GM23338 (cell line): ENCODE measurements at regions not wholly inside any gene's neighbourhood (a gene's known extent, or its start where the extent isn't known, plus 50 kb on each side); places are given as distances from the start of the nearest gene placed in this dataset.

Experiments
- ATAC-seq: fragments of 200-7000 bp; cut with Tn5 transposase; 3 replicates; pipeline ENCODE4 v1.9.1; 2020
- DNase-seq: peaks from one replicate; pipeline ENCODE4 v3.0.0-alpha.2; 2015; ENCODE audit warnings: low spot score
- H2AFZ ChIP-seq: fragments of 200-600 bp; sonication (generic); 2 replicates; pipeline ENCODE4 v1.8.0; 2016; ENCODE audit warnings: antibody characterized with exemption, mild to moderate bottlenecking, moderate library complexity
- H3F3A ChIP-seq: fragments of 200-600 bp; sonication (generic); replicated peaks from 2 replicates; pipeline ENCODE4 v1.8.0; 2017; ENCODE audit warnings: antibody characterized with exemption, mixed run types, low read depth
- H3K27ac ChIP-seq: fragments of 200-600 bp; sonication (generic); 2 replicates; pipeline ENCODE4 v1.6.1; 2016; ENCODE audit warnings: low read depth
- H3K27me3 ChIP-seq: fragments of 200-600 bp; sonication (generic); 2 replicates; pipeline ENCODE4 v1.8.0; 2016; ENCODE audit warnings: mild to moderate bottlenecking, mixed run types, moderate library complexity; ENCODE audit not compliant: insufficient read depth
- H3K36me3 ChIP-seq: fragments of 200-600 bp; sonication (generic); 2 replicates; pipeline ENCODE4 v1.8.0; 2016; ENCODE audit warnings: mild to moderate bottlenecking; ENCODE audit not compliant: insufficient read depth
- H3K4me1 ChIP-seq: fragments of 200-600 bp; sonication (generic); 2 replicates; pipeline ENCODE4 v1.8.0; 2016; ENCODE audit warnings: mild to moderate bottlenecking, moderate library complexity; ENCODE audit not compliant: insufficient read depth
- H3K4me2 ChIP-seq: fragments of 200-600 bp; sonication (generic); 2 replicates; pipeline ENCODE4 v1.7.1; 2017; ENCODE audit warnings: mixed run types
- H3K4me3 ChIP-seq: fragments of 200-600 bp; sonication (generic); 2 replicates; pipeline ENCODE4 v1.6.1; 2016; ENCODE audit warnings: mixed run types
- H3K79me2 ChIP-seq: fragments of 200-600 bp; sonication (generic); replicated peaks from 2 replicates; pipeline ENCODE4 v1.8.0; 2017; ENCODE audit warnings: mild to moderate bottlenecking; ENCODE audit not compliant: insufficient read depth
- H3K9me2 ChIP-seq: fragments of 200-600 bp; sonication (generic); 2 replicates; pipeline ENCODE4 v1.8.0; 2017; ENCODE audit not compliant: insufficient read depth
- H4K20me1 ChIP-seq: fragments of 200-600 bp; sonication (generic); replicated peaks from 2 replicates; pipeline ENCODE4 v1.8.0; 2017; ENCODE audit warnings: mild to moderate bottlenecking; ENCODE audit not compliant: insufficient read depth
- H3K27ac Mint-ChIP-seq: 2 replicates; pipeline ENCODE4 v1.8.0; 2020; ENCODE audit warnings: inconsistent platforms, mild to moderate bottlenecking, moderate library complexity, mixed read lengths
- H3K27me3 Mint-ChIP-seq: 3 replicates; pipeline ENCODE4 v1.8.0; 2022; ENCODE audit warnings: low read depth, mild to moderate bottlenecking, moderate library complexity, mixed read lengths, inconsistent platforms; ENCODE audit not compliant: insufficient read depth, poor library complexity
- H3K36me3 Mint-ChIP-seq: 3 replicates; pipeline ENCODE4 v1.8.0; 2021; ENCODE audit warnings: low read depth, mild to moderate bottlenecking, inconsistent platforms, moderate library complexity, mixed read lengths
- H3K4me1 Mint-ChIP-seq: 3 replicates; pipeline ENCODE4 v1.8.0; 2020; ENCODE audit warnings: mild to moderate bottlenecking, inconsistent platforms, mixed read lengths
- H3K4me3 Mint-ChIP-seq: 3 replicates; pipeline ENCODE4 v1.8.0; 2021; ENCODE audit warnings: moderate library complexity, mild to moderate bottlenecking, inconsistent platforms, mixed read lengths
- H3K9me3 Mint-ChIP-seq: 3 replicates; pipeline ENCODE4 v1.8.0; 2020; ENCODE audit warnings: moderate library complexity, mild to moderate bottlenecking, inconsistent platforms, mixed read lengths
- EZH2 ChIP-seq: fragments of 200-600 bp; sonication (generic); IDR thresholded peaks from one replicate; pipeline ENCODE4 v1.8.0; 2017; ENCODE audit warnings: antibody characterized with exemption, mild to moderate bottlenecking, low read depth; ENCODE audit not compliant: unreplicated experiment
- NANOG ChIP-seq: IDR thresholded peaks from 2 replicates; pipeline ENCODE4 v1.6.1; 2016; ENCODE audit warnings: antibody characterized with exemption, borderline replicate concordance
- POLR2AphosphoS5 ChIP-seq: IDR thresholded peaks from 2 replicates; pipeline ENCODE4 v1.6.1; 2016; ENCODE audit warnings: antibody characterized with exemption, low read depth
- ZNF114 ChIP-seq: fragments of 250-450 bp; sonication (Bioruptor Pico); IDR thresholded peaks from 2 replicates; pipeline ENCODE4 v1.5.0; 2020; ENCODE audit warnings: mild to moderate bottlenecking, moderate library complexity
- ZNF331 ChIP-seq: fragments of 250-450 bp; sonication (Bioruptor Pico); IDR thresholded peaks from 2 replicates; pipeline ENCODE4 v1.5.0; 2020; ENCODE audit warnings: low read depth, mild to moderate bottlenecking, moderate library complexity
- TF ChIP-seq, protein P1 (sequence below): IDR thresholded peaks from 2 replicates; pipeline ENCODE4 v1.6.1; 2016; ENCODE audit warnings: antibody characterized with exemption
- TF ChIP-seq, protein P2 (sequence below): IDR thresholded peaks from one replicate; pipeline ENCODE4 v1.6.1; 2018; ENCODE audit warnings: antibody characterized with exemption; ENCODE audit not compliant: unreplicated experiment
- TF ChIP-seq, protein P3 (sequence below): fragments of 250-450 bp; sonication (Bioruptor Pico); IDR thresholded peaks from 2 replicates; pipeline ENCODE4 v1.5.0; 2020; ENCODE audit warnings: mild to moderate bottlenecking, moderate library complexity

DNA sequence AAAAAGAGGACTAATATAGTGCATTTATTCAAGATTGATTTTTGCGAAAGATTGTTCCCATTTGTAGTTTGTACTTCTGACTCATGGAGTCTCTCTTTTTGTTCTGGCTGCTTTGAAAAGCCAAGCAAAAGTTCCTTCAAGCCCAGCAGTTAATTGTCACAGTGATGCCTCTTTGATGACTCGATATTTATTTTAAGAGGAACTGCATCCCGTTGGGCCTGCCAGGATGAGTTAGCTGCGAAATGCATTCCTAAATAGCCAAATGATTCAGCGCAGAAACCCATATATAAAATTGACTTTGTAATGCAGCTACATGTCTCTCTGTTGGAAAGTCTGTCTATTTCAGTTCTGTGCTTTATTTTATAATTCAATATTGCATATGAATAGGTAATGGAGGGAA, 295.1 kb downstream of the GBA3 start:
- no peak for ATAC-seq
- H3K9me2 ChIP-seq = peaks cover 6% of the 10 kb centered on the region
- no peak overlapping the region for H3K27ac Mint-ChIP-seq
- H3K27ac ChIP-seq = no peak overlapping the region
- H3K9me3 Mint-ChIP-seq = peaks cover 7% of the 10 kb centered on the region; the same call in 2 of the 3 replicates
- H3K36me3 ChIP-seq = no peaks in the 10 kb centered on the region
- H3K4me1 Mint-ChIP-seq = no peaks in the 10 kb centered on the region
- H3K4me2 ChIP-seq = no peak overlapping the region
- no peaks in the 10 kb centered on the region for H3K27me3 ChIP-seq
- no peaks in the 10 kb centered on the region for H3K27me3 Mint-ChIP-seq
- no peaks in the 10 kb centered on the region for H3K4me1 ChIP-seq
- no peaks in the 10 kb centered on the region for H3F3A ChIP-seq
- DNase-seq = no peak
- H4K20me1 ChIP-seq = no peaks in the 10 kb centered on the region
- no peaks in the 10 kb centered on the region for H3K79me2 ChIP-seq
- H3K4me3 ChIP-seq = no peak overlapping the region
- no peak for TF ChIP-seq EZH2
- TF ChIP-seq ZNF114 (CRISPR knock-in tag) = no peak
- no peak for TF ChIP-seq NANOG
- TF ChIP-seq, protein P1, sequence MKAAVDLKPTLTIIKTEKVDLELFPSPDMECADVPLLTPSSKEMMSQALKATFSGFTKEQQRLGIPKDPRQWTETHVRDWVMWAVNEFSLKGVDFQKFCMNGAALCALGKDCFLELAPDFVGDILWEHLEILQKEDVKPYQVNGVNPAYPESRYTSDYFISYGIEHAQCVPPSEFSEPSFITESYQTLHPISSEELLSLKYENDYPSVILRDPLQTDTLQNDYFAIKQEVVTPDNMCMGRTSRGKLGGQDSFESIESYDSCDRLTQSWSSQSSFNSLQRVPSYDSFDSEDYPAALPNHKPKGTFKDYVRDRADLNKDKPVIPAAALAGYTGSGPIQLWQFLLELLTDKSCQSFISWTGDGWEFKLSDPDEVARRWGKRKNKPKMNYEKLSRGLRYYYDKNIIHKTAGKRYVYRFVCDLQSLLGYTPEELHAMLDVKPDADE = no peak
- TF ChIP-seq ZNF331 = no peak
- TF ChIP-seq, protein P2, sequence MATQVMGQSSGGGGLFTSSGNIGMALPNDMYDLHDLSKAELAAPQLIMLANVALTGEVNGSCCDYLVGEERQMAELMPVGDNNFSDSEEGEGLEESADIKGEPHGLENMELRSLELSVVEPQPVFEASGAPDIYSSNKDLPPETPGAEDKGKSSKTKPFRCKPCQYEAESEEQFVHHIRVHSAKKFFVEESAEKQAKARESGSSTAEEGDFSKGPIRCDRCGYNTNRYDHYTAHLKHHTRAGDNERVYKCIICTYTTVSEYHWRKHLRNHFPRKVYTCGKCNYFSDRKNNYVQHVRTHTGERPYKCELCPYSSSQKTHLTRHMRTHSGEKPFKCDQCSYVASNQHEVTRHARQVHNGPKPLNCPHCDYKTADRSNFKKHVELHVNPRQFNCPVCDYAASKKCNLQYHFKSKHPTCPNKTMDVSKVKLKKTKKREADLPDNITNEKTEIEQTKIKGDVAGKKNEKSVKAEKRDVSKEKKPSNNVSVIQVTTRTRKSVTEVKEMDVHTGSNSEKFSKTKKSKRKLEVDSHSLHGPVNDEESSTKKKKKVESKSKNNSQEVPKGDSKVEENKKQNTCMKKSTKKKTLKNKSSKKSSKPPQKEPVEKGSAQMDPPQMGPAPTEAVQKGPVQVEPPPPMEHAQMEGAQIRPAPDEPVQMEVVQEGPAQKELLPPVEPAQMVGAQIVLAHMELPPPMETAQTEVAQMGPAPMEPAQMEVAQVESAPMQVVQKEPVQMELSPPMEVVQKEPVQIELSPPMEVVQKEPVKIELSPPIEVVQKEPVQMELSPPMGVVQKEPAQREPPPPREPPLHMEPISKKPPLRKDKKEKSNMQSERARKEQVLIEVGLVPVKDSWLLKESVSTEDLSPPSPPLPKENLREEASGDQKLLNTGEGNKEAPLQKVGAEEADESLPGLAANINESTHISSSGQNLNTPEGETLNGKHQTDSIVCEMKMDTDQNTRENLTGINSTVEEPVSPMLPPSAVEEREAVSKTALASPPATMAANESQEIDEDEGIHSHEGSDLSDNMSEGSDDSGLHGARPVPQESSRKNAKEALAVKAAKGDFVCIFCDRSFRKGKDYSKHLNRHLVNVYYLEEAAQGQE = no peak
- no peaks in the 10 kb centered on the region for H3K36me3 Mint-ChIP-seq
- H2AFZ ChIP-seq = no peak overlapping the region
- H3K4me3 Mint-ChIP-seq = no peak overlapping the region

DNA sequence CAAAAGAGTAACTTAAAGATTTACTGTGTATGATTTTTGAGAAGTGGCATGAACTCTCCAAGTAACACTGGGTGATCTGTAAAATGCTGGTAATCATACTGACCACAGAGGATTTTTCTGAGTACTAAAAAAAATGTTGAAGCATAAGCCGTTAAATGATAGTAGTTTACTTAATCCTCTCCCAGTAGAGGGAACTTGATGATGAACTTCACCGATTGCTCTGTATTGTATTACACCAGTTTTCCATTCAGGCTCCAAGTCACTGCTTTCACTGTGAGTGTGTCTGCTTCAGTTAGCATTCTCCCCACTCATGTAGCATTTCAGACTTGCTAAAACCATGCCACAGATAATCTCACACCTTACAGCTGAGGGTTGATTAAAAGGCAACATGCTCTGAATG, 294.1 kb downstream of the GBA3 start:
- Mint-ChIP-seq H3K4me3 (no peak overlapping the region), H3K27ac (no peak overlapping the region), H3K9me3 (peaks cover 7% of the 10 kb centered on the region; the same call in 2 of the 3 replicates), H3K4me1 (no peaks in the 10 kb centered on the region), H3K36me3 (no peaks in the 10 kb centered on the region; the same call in 2 of the 3 replicates), H3K27me3 (no peaks in the 10 kb centered on the region)
- Histone ChIP-seq H3F3A (no peaks in the 10 kb centered on the region), H3K4me3 (no peak overlapping the region), H3K9me2 (peaks cover 4% of the 10 kb centered on the region), H2AFZ (no peak overlapping the region), H3K27ac (no peak overlapping the region), H3K27me3 (no peaks in the 10 kb centered on the region), H4K20me1 (no peaks in the 10 kb centered on the region), H3K79me2 (no peaks in the 10 kb centered on the region), H3K4me1 (no peaks in the 10 kb centered on the region), H3K36me3 (no peaks in the 10 kb centered on the region), H3K4me2 (no peak overlapping the region)
- ATAC-seq (no peak), DNase-seq (no peak)
- TF ChIP-seq POLR2AphosphoS5 (no peak), NANOG (no peak)
- TF ChIP-seq, protein P2 = no peak
- TF ChIP-seq, protein P3, sequence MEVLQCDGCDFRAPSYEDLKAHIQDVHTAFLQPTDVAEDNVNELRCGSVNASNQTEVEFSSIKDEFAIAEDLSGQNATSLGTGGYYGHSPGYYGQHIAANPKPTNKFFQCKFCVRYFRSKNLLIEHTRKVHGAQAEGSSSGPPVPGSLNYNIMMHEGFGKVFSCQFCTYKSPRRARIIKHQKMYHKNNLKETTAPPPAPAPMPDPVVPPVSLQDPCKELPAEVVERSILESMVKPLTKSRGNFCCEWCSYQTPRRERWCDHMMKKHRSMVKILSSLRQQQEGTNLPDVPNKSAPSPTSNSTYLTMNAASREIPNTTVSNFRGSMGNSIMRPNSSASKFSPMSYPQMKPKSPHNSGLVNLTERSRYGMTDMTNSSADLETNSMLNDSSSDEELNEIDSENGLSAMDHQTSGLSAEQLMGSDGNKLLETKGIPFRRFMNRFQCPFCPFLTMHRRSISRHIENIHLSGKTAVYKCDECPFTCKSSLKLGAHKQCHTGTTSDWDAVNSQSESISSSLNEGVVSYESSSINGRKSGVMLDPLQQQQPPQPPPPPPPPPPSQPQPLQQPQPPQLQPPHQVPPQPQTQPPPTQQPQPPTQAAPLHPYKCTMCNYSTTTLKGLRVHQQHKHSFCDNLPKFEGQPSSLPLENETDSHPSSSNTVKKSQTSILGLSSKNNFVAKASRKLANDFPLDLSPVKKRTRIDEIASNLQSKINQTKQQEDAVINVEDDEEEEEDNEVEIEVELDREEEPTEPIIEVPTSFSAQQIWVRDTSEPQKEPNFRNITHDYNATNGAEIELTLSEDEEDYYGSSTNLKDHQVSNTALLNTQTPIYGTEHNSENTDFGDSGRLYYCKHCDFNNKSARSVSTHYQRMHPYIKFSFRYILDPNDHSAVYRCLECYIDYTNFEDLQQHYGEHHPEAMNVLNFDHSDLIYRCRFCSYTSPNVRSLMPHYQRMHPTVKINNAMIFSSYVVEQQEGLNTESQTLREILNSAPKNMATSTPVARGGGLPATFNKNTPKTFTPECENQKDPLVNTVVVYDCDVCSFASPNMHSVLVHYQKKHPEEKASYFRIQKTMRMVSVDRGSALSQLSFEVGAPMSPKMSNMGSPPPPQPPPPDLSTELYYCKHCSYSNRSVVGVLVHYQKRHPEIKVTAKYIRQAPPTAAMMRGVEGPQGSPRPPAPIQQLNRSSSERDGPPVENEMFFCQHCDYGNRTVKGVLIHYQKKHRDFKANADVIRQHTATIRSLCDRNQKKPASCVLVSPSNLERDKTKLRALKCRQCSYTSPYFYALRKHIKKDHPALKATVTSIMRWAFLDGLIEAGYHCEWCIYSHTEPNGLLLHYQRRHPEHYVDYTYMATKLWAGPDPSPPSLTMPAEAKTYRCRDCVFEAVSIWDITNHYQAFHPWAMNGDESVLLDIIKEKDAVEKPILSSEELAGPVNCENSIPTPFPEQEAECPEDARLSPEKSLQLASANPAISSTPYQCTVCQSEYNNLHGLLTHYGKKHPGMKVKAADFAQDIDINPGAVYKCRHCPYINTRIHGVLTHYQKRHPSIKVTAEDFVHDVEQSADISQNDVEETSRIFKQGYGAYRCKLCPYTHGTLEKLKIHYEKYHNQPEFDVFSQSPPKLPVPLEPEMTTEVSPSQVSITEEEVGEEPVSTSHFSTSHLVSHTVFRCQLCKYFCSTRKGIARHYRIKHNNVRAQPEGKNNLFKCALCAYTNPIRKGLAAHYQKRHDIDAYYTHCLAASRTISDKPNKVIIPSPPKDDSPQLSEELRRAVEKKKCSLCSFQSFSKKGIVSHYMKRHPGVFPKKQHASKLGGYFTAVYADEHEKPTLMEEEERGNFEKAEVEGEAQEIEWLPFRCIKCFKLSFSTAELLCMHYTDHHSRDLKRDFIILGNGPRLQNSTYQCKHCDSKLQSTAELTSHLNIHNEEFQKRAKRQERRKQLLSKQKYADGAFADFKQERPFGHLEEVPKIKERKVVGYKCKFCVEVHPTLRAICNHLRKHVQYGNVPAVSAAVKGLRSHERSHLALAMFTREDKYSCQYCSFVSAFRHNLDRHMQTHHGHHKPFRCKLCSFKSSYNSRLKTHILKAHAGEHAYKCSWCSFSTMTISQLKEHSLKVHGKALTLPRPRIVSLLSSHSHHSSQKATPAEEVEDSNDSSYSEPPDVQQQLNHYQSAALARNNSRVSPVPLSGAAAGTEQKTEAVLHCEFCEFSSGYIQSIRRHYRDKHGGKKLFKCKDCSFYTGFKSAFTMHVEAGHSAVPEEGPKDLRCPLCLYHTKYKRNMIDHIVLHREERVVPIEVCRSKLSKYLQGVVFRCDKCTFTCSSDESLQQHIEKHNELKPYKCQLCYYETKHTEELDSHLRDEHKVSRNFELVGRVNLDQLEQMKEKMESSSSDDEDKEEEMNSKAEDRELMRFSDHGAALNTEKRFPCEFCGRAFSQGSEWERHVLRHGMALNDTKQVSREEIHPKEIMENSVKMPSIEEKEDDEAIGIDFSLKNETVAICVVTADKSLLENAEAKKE = no peak
